CD14-positive monocyte (primary cell): ENCODE measurements at regions not wholly inside any gene's neighbourhood (a gene's known extent, or its start where the extent isn't known, plus 50 kb on each side); places are given as distances from the start of the nearest gene placed in this dataset.

Experiments used
- DNase-seq, 3 donors: peaks; one replicate each; pipeline ENCODE4 v3.0.0-alpha.2; 2011 to 2022
- H2AFZ ChIP-seq: 2 replicates; pipeline ENCODE4 v1.6.0; 2012; ENCODE audit warnings: mild to moderate bottlenecking, low read depth, low read length, inconsistent platforms; ENCODE audit not compliant: insufficient read depth, poor library complexity, severe bottlenecking
- H3K27ac ChIP-seq, 2 donors: 1 replicate in 1 of 2; 2 replicates in 1 of 2; pipeline ENCODE4 v1.5.1; 2012 to 2013; ENCODE audit warnings: low read length in 2 of 2, control low read depth in 1 of 2, inconsistent platforms in 1 of 2, low read depth in 1 of 2, mild to moderate bottlenecking in 1 of 2
- H3K27me3 ChIP-seq, 2 donors: one replicate each; pipeline versions ENCODE4 v1.6.0 to v1.6.1; 2011 to 2013; ENCODE audit warnings: low read length in 2 of 2; ENCODE audit not compliant: control insufficient read depth in 2 of 2, insufficient read depth in 2 of 2
- H3K36me3 ChIP-seq, 2 donors: replicated peaks in 1 of 2; 1 replicate in 1 of 2; 2 replicates in 1 of 2; pipeline versions ENCODE4 v1.5.1 to v1.6.1; 2012 to 2013; ENCODE audit warnings: low read length in 2 of 2, control low read depth in 1 of 2, inconsistent platforms in 1 of 2, mild to moderate bottlenecking in 1 of 2; ENCODE audit not compliant: insufficient read depth in 2 of 2, control insufficient read depth in 1 of 2
- H3K4me1 ChIP-seq, 2 donors: 1 replicate in 1 of 2; 2 replicates in 1 of 2; pipeline versions ENCODE4 v1.5.1 to v1.6.1; 2012 to 2013; ENCODE audit warnings: low read length in 2 of 2, control low read depth in 1 of 2, inconsistent platforms in 1 of 2, mild to moderate bottlenecking in 1 of 2, moderate library complexity in 1 of 2; ENCODE audit not compliant: insufficient read depth in 2 of 2, control insufficient read depth in 1 of 2
- H3K4me2 ChIP-seq: replicated peaks from 2 replicates; pipeline ENCODE3; 2012; ENCODE audit warnings: low read length, moderate library complexity, mild to moderate bottlenecking; ENCODE audit not compliant: poor library complexity, severe bottlenecking; ENCODE audit errors: extremely low read depth
- H3K4me3 ChIP-seq, 3 experiments: fragments of 200-600 bp in 1 of 3; sonication (generic) in 1 of 3; replicated peaks in 1 of 3; 1 replicate in 2 of 3; 2 replicates in 1 of 3; pipeline ENCODE4 v1.5.1; 2011 to 2013; ENCODE audit warnings: low read length in 3 of 3, mild to moderate bottlenecking in 3 of 3, control low read depth in 2 of 3, low read depth in 2 of 3, inconsistent platforms in 1 of 3, moderate library complexity in 1 of 3
- H3K79me2 ChIP-seq: 2 replicates; pipeline ENCODE4 v1.6.0; 2012; ENCODE audit warnings: mild to moderate bottlenecking, control low read depth, inconsistent platforms, low read length, moderate library complexity; ENCODE audit not compliant: insufficient read depth
- H3K9ac ChIP-seq: 2 replicates; pipeline ENCODE4 v1.6.0; 2017; ENCODE audit warnings: low read length, mild to moderate bottlenecking; ENCODE audit not compliant: insufficient read depth, poor library complexity, severe bottlenecking
- H3K9me3 ChIP-seq, 2 donors: replicated peaks in 1 of 2; 1 replicate in 1 of 2; 2 replicates in 1 of 2; pipeline versions ENCODE4 v1.5.1 to v1.6.1; 2012 to 2013; ENCODE audit warnings: low read length in 2 of 2, control low read depth in 1 of 2; ENCODE audit not compliant: control insufficient read depth in 1 of 2, insufficient read depth in 1 of 2
- H4K20me1 ChIP-seq: 2 replicates; pipeline ENCODE4 v1.6.0; 2012; ENCODE audit warnings: mild to moderate bottlenecking, low read length, control low read depth, moderate library complexity; ENCODE audit not compliant: insufficient read depth
- H3K27ac Mint-ChIP-seq, 7 donors: one replicate each; pipeline ENCODE4 v1.8.0; 2020; ENCODE audit warnings: mild to moderate bottlenecking in 7 of 7, mixed read lengths in 7 of 7, moderate library complexity in 6 of 7, inconsistent platforms in 2 of 7
- H3K27me3 Mint-ChIP-seq, 3 donors: one replicate each; pipeline ENCODE4 v1.8.0; 2021 to 2022; ENCODE audit warnings: low read depth in 3 of 3, mild to moderate bottlenecking in 3 of 3, mixed read lengths in 3 of 3, moderate library complexity in 3 of 3, inconsistent platforms in 1 of 3
- H3K36me3 Mint-ChIP-seq, 2 donors: one replicate each; pipeline ENCODE4 v1.8.0; 2020; ENCODE audit warnings: mixed read lengths in 2 of 2, inconsistent platforms in 1 of 2, mild to moderate bottlenecking in 1 of 2
- H3K4me1 Mint-ChIP-seq: one replicate; pipeline ENCODE4 v1.8.0; 2020; ENCODE audit warnings: mild to moderate bottlenecking, mixed read lengths
- H3K4me3 Mint-ChIP-seq, 2 donors: one replicate each; pipeline ENCODE4 v1.8.0; 2020; ENCODE audit warnings: mild to moderate bottlenecking in 2 of 2, mixed read lengths in 2 of 2, moderate library complexity in 1 of 2
- H3K9me3 Mint-ChIP-seq, 7 donors: one replicate each; pipeline ENCODE4 v1.8.0; 2020 to 2022; ENCODE audit warnings: mixed read lengths in 7 of 7, mild to moderate bottlenecking in 6 of 7, moderate library complexity in 6 of 7, inconsistent platforms in 2 of 7
- WGBS: methylation state at CpG from one replicate; pipeline ENCODE4 v1.1.5; 2013; ENCODE audit warnings: missing lambda C conversion rate; ENCODE audit not compliant: insufficient coverage; 5-methylcytosine and 5-hydroxymethylcytosine counted together
- intact Hi-C, 2 donors: fragments of 100-400 bp; cut with micrococcal nuclease; formaldehyde crosslinking; loops; one replicate each; pipeline versions ENCODE4 v1.15.0 to v1.15.1; 2023
- TF ChIP-seq, protein P1 (sequence below): fragments of 200-600 bp; IDR thresholded peaks from one replicate; pipeline ENCODE4 v1.8.0; 2022; ENCODE audit warnings: antibody characterized with exemption, mild to moderate bottlenecking

DNA sequence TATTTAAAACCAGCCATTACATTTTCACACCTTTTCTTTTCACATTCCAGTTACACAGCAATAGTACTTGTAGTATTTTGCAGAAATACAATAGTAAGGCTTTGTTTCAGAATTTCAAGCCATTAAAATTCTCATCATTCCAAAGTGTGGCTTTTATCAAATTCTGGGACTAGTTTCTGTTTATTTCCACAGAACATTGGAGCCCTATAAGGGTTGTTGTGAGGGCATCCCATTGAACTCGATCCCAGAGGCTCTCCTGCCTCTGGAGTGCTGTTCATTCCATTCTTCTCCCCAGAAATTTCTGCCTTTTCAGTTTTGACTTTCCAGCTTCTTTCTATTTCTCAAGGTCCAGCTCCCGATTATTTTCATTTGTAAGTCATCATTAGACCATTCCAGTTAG, 645.5 kb downstream of the ADGRL2 start:
- no peaks in the 10 kb centered on the region for H3K4me1 Mint-ChIP-seq
- Histone ChIP-seq H3K9ac (no peak overlapping the region), H3K27ac (no peak overlapping the region), H3K27me3 (no peaks in the 10 kb centered on the region), H3K9me3 (peaks cover 0 to under 1% of the 10 kb centered on the region in 2 donors), H3K4me1 (no peaks in the 10 kb centered on the region), H3K4me3 (no peak overlapping the region), H3K36me3 (no peaks in the 10 kb centered on the region), H3K4me2 (no peak overlapping the region), H4K20me1 (no peaks in the 10 kb centered on the region), H3K79me2 (no peaks in the 10 kb centered on the region), H2AFZ (no peak overlapping the region)
- no peak overlapping the region for H3K27ac Mint-ChIP-seq
- no peaks in the 10 kb centered on the region for H3K27me3 Mint-ChIP-seq
- no peak overlapping the region for H3K4me3 Mint-ChIP-seq
- H3K9me3 Mint-ChIP-seq, result peaks cover 0 to 16% (median 3%) of the 10 kb centered on the region in 7 donors
- no peak for DNase-seq
- no peaks in the 10 kb centered on the region for H3K36me3 Mint-ChIP-seq
- intact Hi-C loops, result no loop called here
- TF ChIP-seq, protein P1, sequence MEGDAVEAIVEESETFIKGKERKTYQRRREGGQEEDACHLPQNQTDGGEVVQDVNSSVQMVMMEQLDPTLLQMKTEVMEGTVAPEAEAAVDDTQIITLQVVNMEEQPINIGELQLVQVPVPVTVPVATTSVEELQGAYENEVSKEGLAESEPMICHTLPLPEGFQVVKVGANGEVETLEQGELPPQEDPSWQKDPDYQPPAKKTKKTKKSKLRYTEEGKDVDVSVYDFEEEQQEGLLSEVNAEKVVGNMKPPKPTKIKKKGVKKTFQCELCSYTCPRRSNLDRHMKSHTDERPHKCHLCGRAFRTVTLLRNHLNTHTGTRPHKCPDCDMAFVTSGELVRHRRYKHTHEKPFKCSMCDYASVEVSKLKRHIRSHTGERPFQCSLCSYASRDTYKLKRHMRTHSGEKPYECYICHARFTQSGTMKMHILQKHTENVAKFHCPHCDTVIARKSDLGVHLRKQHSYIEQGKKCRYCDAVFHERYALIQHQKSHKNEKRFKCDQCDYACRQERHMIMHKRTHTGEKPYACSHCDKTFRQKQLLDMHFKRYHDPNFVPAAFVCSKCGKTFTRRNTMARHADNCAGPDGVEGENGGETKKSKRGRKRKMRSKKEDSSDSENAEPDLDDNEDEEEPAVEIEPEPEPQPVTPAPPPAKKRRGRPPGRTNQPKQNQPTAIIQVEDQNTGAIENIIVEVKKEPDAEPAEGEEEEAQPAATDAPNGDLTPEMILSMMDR, result no peak
- no CpG with 5 or more reads among the region's 2 CpGs for WGBS

DNA sequence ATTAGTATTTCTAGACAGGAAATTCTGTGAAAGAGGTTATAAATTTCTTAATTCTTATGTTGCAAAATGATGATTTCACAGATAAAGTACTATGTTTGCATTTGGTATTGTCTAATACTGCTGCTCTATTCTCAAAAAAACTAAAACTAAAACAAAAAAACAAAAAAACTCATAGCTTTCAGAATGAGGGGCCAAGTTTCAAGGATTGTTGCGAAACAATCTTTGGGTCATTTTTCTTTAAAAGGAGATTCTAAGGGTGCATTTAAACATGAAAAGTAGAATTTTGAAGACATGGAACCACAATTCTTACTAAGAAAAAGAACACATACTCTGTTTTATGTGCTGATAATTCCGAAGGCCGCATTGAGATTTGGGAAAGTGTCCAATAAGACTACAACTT, 645.1 kb downstream of the ADGRL2 start:
- no peaks in the 10 kb centered on the region for H3K9me3 ChIP-seq
- H3K36me3 ChIP-seq, result no peaks in the 10 kb centered on the region
- Mint-ChIP-seq H3K27me3 (no peaks in the 10 kb centered on the region), H3K36me3 (no peaks in the 10 kb centered on the region), H3K9me3 (peaks cover 0 to 15% (median 3%) of the 10 kb centered on the region in 7 donors), H3K4me1 (no peaks in the 10 kb centered on the region), H3K27ac (no peak overlapping the region), H3K4me3 (no peak overlapping the region)
- WGBS, result no CpG with 5 or more reads among the region's 3 CpGs
- H3K4me1 ChIP-seq, result no peaks in the 10 kb centered on the region
- H3K9ac ChIP-seq, result no peak overlapping the region
- no peaks in the 10 kb centered on the region for H3K79me2 ChIP-seq
- H3K27ac ChIP-seq, result no peak overlapping the region
- DNase-seq, result no peak
- no peaks in the 10 kb centered on the region for H3K27me3 ChIP-seq
- no peak overlapping the region for H3K4me3 ChIP-seq
- TF ChIP-seq, protein P1, result no peak
- H2AFZ ChIP-seq, result no peak overlapping the region
- no peak overlapping the region for H3K4me2 ChIP-seq
- H4K20me1 ChIP-seq, result no peaks in the 10 kb centered on the region
- intact Hi-C loops, result no loop called here
